ENCODE measurements at regions not wholly inside any gene's neighbourhood (a gene's known extent, or its start where the extent isn't known, plus 50 kb on each side); places are given as distances from the start of the nearest gene placed in this dataset.

- no peak overlapping the region for H3K4me2 ChIP-seq (ENCODE audit: insufficient read depth in 1 of 2, low read depth in 2 of 2, low read length in 2 of 2)
- WGBS, 2 experiments (ENCODE audit: extremely low coverage in 1 of 2, insufficient coverage in 1 of 2, insufficient read length in 1 of 2, insufficient replicate concordance in 2 of 2, low coverage in 1 of 2, low lambda C conversion rate in 2 of 2, missing lambda C conversion rate in 1 of 2), result 86% methylated on average over 5 of the region's 5 CpGs; no CpG with 5 or more reads in 1 of the 2 experiments
- no peaks in the 10 kb centered on the region for H4K20me1 ChIP-seq (replicated peaks in 1 of 2; ENCODE audit: control insufficient read depth in 1 of 2, insufficient read depth in 2 of 2, low read length in 2 of 2)
- no peak overlapping the region for H3K18ac ChIP-seq (ENCODE audit: extremely low read depth, low read length)
- DNase-seq (ENCODE audit: low read depth in 1 of 2, low spot score in 2 of 2) (no peak), FAIRE-seq (no peak)
- no peak overlapping the region for H3K4ac ChIP-seq (replicated peaks; ENCODE audit: insufficient read length, low read depth, low read length)
- H3K27ac ChIP-seq (ENCODE audit: low read depth, low read length), result no peak overlapping the region
- H2BK12ac ChIP-seq (ENCODE audit: low read depth, low read length), result no peak overlapping the region
- H3K56ac ChIP-seq (replicated peaks; ENCODE audit: insufficient read length, low read depth, low read length), result no peak overlapping the region
- H3K4me3 ChIP-seq (ENCODE audit: extremely low read depth in 1 of 4, insufficient read depth in 2 of 4, low read depth in 3 of 4, low read length in 4 of 4), result no peak overlapping the region
- no peak overlapping the region for H2AK5ac ChIP-seq (ENCODE audit: low read depth, low read length)
- no peak overlapping the region for H4K5ac ChIP-seq (ENCODE audit: insufficient read length, low read depth, low read length)
- POLR2A ChIA-PET (ENCODE audit: partially characterized antibody), result no interaction called here
- H3K79me1 ChIP-seq (ENCODE audit: low read depth, low read length), result no peaks in the 10 kb centered on the region
- H3K23me2 ChIP-seq (ENCODE audit: low read depth, low read length), result no peaks in the 10 kb centered on the region
- peaks cover 0 to 3% (median 0%) of the 10 kb centered on the region in 4 experiments; a peak in 2 of 7 replicates for H3K4me1 ChIP-seq (replicated peaks in 1 of 4; ENCODE audit: control insufficient read depth in 3 of 4, insufficient read depth in 4 of 4, low read length in 3 of 4)
- H3K14ac ChIP-seq (ENCODE audit: insufficient read length), result no peak overlapping the region
- no peaks in the 10 kb centered on the region; a peak in 1 of 8 replicates for H3K36me3 ChIP-seq (ENCODE audit: control insufficient read depth in 2 of 4, insufficient read depth in 4 of 4, low read length in 3 of 4)
- no peak overlapping the region for H2BK20ac ChIP-seq (ENCODE audit: low read length)
- H3K79me2 ChIP-seq (ENCODE audit: control insufficient read depth in 1 of 2, insufficient read depth in 2 of 2, low read length in 2 of 2), result no peaks in the 10 kb centered on the region
- peaks cover 17 to 21% of the 10 kb centered on the region in 2 experiments for H3K9me3 ChIP-seq (ENCODE audit: insufficient read depth in 2 of 2, low read depth in 1 of 2, low read length in 1 of 2)
- H3K23ac ChIP-seq (ENCODE audit: insufficient read length), result no peak overlapping the region
- no peak overlapping the region; the same call in 1 of the 2 replicates for H4K8ac ChIP-seq (ENCODE audit: extremely low read depth, insufficient read depth, low read length)
- no peak overlapping the region for H2AFZ ChIP-seq (ENCODE audit: low read length)
- CTCF ChIA-PET (ENCODE audit: partially characterized antibody), result interaction anchor here (0.7 kb wide), 1 partner anchor 35 kb away, joined by 3 read pairs; no protein-coding TSS in a partner anchor
- H3K27me3 ChIP-seq (replicated peaks in 1 of 4; ENCODE audit: control insufficient read depth in 3 of 4, extremely low read depth in 1 of 4, insufficient read depth in 3 of 4, low read length in 3 of 4), result no peaks in the 10 kb centered on the region
- no peak overlapping the region for H2BK5ac ChIP-seq (ENCODE audit: low read depth, low read length)
- H2BK120ac ChIP-seq (replicated peaks; ENCODE audit: low read depth, low read length), result no peak overlapping the region
- H2BK15ac ChIP-seq (ENCODE audit: low read length), result no peak overlapping the region
- H4K91ac ChIP-seq (replicated peaks; ENCODE audit: insufficient read length, low read length), result no peak overlapping the region
- no peak for TF ChIP-seq POLR2A (IDR thresholded peaks at IDR 0.05; ENCODE audit: control extremely low read depth in 1 of 2, low read depth in 2 of 2, low read length in 2 of 2)
- TF ChIP-seq, protein P1, sequence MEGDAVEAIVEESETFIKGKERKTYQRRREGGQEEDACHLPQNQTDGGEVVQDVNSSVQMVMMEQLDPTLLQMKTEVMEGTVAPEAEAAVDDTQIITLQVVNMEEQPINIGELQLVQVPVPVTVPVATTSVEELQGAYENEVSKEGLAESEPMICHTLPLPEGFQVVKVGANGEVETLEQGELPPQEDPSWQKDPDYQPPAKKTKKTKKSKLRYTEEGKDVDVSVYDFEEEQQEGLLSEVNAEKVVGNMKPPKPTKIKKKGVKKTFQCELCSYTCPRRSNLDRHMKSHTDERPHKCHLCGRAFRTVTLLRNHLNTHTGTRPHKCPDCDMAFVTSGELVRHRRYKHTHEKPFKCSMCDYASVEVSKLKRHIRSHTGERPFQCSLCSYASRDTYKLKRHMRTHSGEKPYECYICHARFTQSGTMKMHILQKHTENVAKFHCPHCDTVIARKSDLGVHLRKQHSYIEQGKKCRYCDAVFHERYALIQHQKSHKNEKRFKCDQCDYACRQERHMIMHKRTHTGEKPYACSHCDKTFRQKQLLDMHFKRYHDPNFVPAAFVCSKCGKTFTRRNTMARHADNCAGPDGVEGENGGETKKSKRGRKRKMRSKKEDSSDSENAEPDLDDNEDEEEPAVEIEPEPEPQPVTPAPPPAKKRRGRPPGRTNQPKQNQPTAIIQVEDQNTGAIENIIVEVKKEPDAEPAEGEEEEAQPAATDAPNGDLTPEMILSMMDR (IDR thresholded peaks at IDR 0.05; ENCODE audit: control extremely low read depth in 1 of 3, insufficient read depth in 1 of 3, low read depth in 1 of 3, low read length in 3 of 3), result no peak
- no peak overlapping the region for H3K9ac ChIP-seq (replicated peaks in 1 of 4; ENCODE audit: extremely low read depth in 1 of 4, low read depth in 3 of 4, low read length in 3 of 4)
Measured at GRCh38 chr13:30082391-30082790, 225.0 kb downstream of the KATNAL1 start.
